Nephron (organoid): ENCODE measurements at regions not wholly inside any gene's neighbourhood (a gene's known extent, or its start where the extent isn't known, plus 50 kb on each side); places are given as distances from the start of the nearest gene placed in this dataset.

Source experiments
- H3K27ac Mint-ChIP-seq, 3 experiments: 2 replicates each; pipeline ENCODE4 v1.8.0; 2020; ENCODE audit warnings: mixed read lengths in 3 of 3, mild to moderate bottlenecking in 2 of 3, moderate library complexity in 1 of 3
- H3K27me3 Mint-ChIP-seq: 2 replicates; pipeline ENCODE4 v1.8.0; 2021; ENCODE audit warnings: low read depth, mild to moderate bottlenecking, moderate library complexity, mixed read lengths
- H3K36me3 Mint-ChIP-seq: 2 replicates; pipeline ENCODE4 v1.8.0; 2020; ENCODE audit warnings: low read depth, mixed read lengths
- H3K4me1 Mint-ChIP-seq: 2 replicates; pipeline ENCODE4 v1.8.0; 2020; ENCODE audit warnings: mixed read lengths
- H3K4me3 Mint-ChIP-seq, 3 experiments: 2 replicates each; pipeline ENCODE4 v1.8.0; 2020; ENCODE audit warnings: mild to moderate bottlenecking in 3 of 3, mixed read lengths in 3 of 3, moderate library complexity in 2 of 3
- H3K9me3 Mint-ChIP-seq: 2 replicates; pipeline ENCODE4 v1.8.0; 2020; ENCODE audit warnings: mixed read lengths
- TF ChIP-seq, protein P1 (sequence below), 3 experiments: fragments of 200-600 bp; sonication (generic); IDR thresholded peaks; one replicate each; pipeline ENCODE4 v1.5.0; 2021; ENCODE audit warnings: antibody characterized with exemption in 3 of 3; ENCODE audit not compliant: unreplicated experiment in 3 of 3

DNA sequence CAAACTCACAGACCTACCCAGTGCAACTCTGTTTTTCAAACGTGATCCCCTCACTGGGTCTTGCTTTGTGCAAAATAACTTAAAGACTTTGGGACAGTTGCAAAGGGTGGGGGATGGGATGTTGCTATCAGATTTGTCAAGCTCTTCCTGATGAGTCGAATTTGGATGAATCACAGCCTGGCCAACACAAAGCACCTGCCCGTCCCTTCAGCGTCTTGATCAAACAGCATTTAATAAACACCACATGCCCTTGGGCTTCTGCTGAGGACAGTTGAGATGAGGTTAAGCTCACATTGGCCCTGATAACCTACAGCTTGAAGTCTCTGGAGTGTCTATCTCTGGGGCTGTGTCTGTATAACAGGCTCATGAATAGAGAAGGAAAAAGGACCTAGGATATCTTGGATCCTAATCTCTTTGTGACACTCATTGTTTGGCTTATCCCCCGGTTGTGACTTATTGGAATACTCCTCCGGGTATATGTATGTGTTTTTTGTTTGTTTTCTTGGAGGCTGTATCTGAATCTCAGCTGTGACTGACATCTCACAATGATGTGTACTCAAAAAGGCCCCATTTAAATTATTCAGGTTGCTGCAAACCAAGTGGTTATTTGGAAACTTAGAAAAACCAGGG lies 132.6 kb upstream of the NAMPT start:
- TF ChIP-seq, protein P1, sequence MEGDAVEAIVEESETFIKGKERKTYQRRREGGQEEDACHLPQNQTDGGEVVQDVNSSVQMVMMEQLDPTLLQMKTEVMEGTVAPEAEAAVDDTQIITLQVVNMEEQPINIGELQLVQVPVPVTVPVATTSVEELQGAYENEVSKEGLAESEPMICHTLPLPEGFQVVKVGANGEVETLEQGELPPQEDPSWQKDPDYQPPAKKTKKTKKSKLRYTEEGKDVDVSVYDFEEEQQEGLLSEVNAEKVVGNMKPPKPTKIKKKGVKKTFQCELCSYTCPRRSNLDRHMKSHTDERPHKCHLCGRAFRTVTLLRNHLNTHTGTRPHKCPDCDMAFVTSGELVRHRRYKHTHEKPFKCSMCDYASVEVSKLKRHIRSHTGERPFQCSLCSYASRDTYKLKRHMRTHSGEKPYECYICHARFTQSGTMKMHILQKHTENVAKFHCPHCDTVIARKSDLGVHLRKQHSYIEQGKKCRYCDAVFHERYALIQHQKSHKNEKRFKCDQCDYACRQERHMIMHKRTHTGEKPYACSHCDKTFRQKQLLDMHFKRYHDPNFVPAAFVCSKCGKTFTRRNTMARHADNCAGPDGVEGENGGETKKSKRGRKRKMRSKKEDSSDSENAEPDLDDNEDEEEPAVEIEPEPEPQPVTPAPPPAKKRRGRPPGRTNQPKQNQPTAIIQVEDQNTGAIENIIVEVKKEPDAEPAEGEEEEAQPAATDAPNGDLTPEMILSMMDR (IDR thresholded peaks at IDR 0.05; ENCODE audit: unreplicated experiment in 3 of 3): no peak
- Mint-ChIP-seq H3K4me3 (no peak overlapping the region), H3K27ac (no peak overlapping the region), H3K27me3 (peaks cover 33% of the 10 kb centered on the region), H3K9me3 (peaks cover 19% of the 10 kb centered on the region), H3K36me3 (no peaks in the 10 kb centered on the region), H3K4me1 (peaks cover 14% of the 10 kb centered on the region)

DNA sequence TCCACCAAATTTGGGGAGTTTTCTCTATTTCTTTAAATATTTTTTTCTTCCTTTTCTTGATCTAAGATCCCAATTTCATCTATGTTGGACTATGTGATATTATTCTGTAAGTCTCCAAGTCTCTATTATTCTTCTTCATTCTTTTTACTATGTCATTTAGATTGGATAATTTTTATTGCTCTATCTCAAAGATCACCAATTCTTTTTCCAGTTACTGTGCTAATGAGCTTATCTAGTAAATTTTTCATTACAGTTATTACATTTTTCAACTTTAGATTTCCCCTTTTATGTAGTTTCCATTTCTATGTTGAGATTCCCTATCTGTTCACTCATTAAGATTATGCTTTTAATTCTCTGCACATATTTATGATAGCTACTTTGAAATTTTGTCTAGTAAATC lies 131.6 kb upstream of the NAMPT start:
- Mint-ChIP-seq H3K36me3 (no peaks in the 10 kb centered on the region), H3K27ac (no peak overlapping the region), H3K27me3 (peaks cover 38% of the 10 kb centered on the region), H3K4me1 (peaks cover 4% of the 10 kb centered on the region), H3K9me3 (peaks cover 20% of the 10 kb centered on the region), H3K4me3 (no peak overlapping the region)
- TF ChIP-seq, protein P1 (IDR thresholded peaks at IDR 0.05; ENCODE audit: unreplicated experiment in 3 of 3): no peak

DNA sequence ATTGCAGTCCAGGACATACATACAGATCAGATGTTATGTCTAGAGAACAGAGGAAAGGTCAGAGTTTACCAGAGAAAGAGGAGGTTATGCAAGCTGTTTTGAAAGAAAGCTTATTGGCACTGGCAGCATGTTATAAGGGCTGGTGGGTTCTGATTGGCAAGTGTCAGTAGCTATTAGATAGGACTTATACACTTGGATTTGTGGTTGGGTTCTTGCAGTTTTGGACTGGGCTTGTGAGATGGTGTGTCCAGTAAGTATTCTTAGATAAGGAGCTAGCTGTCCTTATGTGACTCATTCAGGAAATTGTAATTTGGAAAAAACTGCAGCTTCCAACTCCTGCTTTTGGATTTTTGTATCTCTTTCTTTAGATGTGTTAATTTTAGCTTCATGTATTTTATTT lies 130.7 kb upstream of the NAMPT start:
- H3K27ac Mint-ChIP-seq: no peak overlapping the region
- peaks cover 23% of the 10 kb centered on the region for H3K9me3 Mint-ChIP-seq
- no peaks in the 10 kb centered on the region for H3K4me1 Mint-ChIP-seq
- H3K4me3 Mint-ChIP-seq: no peak overlapping the region
- H3K36me3 Mint-ChIP-seq: no peaks in the 10 kb centered on the region
- TF ChIP-seq, protein P1 (IDR thresholded peaks at IDR 0.05; ENCODE audit: unreplicated experiment in 3 of 3): no peak
- H3K27me3 Mint-ChIP-seq: peaks cover 38% of the 10 kb centered on the region

DNA sequence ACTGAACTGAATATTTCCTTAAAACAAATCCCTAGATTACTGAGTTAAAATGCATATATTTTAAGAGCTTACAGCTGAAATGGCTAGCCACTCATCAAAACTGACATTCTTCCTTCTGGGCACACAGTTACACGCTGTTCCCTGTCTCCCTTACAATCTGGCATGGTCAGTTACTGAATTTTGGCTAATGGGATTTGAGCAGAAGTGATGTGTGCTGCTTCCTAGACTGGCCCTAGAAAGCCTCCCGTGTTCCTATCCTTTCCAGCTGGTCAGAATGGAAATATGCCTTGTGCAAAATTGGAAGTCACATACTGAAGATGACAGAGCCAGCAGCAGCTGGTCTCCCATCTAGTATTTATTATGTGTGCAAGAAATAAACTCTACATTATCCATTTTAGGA lies 128.7 kb upstream of the NAMPT start:
- Mint-ChIP-seq H3K9me3 (peaks cover 24% of the 10 kb centered on the region), H3K27ac (no peak overlapping the region), H3K4me3 (no peak overlapping the region), H3K36me3 (no peaks in the 10 kb centered on the region), H3K27me3 (peaks cover 27% of the 10 kb centered on the region), H3K4me1 (no peaks in the 10 kb centered on the region)
- TF ChIP-seq, protein P1 (IDR thresholded peaks at IDR 0.05; ENCODE audit: unreplicated experiment in 3 of 3): no peak

DNA sequence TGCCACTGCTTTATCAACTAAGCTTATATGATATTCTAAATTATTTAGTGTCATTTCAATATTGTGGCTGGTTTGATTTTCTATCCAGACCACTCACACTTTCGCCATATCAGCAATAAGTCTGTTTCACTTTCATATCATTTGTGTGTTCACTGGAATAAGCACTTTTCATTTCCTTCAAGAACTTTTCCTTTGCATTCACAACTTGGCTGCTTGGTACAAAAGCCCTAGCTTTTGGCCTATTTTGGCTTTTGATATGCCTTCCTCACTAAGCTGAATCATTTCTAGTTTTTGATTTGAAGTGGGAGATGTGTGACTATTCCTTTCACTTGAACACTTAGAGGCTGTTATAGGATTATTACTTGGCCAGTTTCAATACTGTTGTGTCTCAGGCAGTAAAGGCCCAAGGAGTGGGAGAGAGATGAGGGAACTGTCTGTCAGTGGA lies 120.9 kb upstream of the NAMPT start:
- H3K27me3 Mint-ChIP-seq: peaks cover 19% of the 10 kb centered on the region
- H3K4me1 Mint-ChIP-seq: no peaks in the 10 kb centered on the region
- no peaks in the 10 kb centered on the region for H3K36me3 Mint-ChIP-seq
- TF ChIP-seq, protein P1 (IDR thresholded peaks at IDR 0.05; ENCODE audit: unreplicated experiment in 3 of 3): no peak
- no peak overlapping the region for H3K27ac Mint-ChIP-seq
- H3K9me3 Mint-ChIP-seq: peaks cover 5% of the 10 kb centered on the region
- H3K4me3 Mint-ChIP-seq: no peak overlapping the region

DNA sequence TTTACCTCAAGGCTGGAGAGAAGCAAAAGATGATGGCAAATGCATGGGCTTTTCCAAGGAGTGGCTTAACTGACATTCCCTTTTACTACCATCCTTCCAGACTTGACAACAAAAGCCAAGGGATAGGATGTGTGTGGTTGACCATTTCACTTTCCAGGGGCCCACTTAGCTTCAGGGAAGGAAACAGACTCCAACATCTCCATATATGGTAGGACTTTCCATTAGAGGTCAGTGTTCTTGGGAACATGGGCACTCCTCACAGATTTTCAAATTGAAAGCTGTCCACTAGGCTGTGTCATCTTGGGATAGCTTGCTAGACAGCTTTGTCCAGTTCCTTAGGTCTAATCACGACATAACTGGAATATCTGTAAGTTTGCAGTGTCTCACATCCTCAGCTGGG lies 118.1 kb upstream of the NAMPT start:
- Mint-ChIP-seq H3K36me3 (no peaks in the 10 kb centered on the region), H3K27ac (no peak overlapping the region), H3K27me3 (peaks cover 22% of the 10 kb centered on the region), H3K4me3 (no peak overlapping the region), H3K9me3 (peaks cover 2% of the 10 kb centered on the region), H3K4me1 (no peaks in the 10 kb centered on the region)
- TF ChIP-seq, protein P1 (IDR thresholded peaks at IDR 0.05; ENCODE audit: unreplicated experiment in 3 of 3): no peak
